HG03066 (cell line): ENCODE measurements at regions not wholly inside any gene's neighbourhood (a gene's known extent, or its start where the extent isn't known, plus 50 kb on each side); places are given as distances from the start of the nearest gene placed in this dataset.
A peak's percentile ranks its signal among the peaks of the same experiment; 100 is the strongest.

Experiments used
- ATAC-seq: cut with Tn5 transposase; IDR thresholded peaks from one replicate; pipeline ENCODE4 v1.9.1; 2021; ENCODE audit warnings: low read depth; ENCODE audit not compliant: unreplicated experiment

DNA sequence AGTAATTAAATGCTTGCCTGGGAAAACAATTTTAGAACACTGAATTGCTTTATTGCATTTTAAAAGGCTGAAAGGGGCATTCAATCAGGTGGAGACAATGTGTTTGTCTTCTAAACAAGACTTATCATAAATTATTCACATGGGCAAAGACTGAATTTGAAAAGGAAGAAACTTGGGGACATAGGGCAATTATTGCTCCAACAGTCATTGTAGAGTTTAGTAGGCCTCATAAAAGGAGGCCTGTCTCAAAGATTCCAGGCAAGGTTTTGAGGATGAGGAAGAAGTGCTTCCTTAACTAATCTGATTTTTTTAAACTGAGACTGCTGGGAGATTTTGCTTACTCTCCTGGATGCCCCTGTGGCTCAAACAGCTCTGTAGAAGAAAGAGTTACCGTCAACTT is 174.4 kb upstream of the RPS6KA3 start:
- ATAC-seq = no peak

GRCh38 chrX:20438871-20439526 is 172.3 kb upstream of the RPS6KA3 start:
- no peak for ATAC-seq

DNA sequence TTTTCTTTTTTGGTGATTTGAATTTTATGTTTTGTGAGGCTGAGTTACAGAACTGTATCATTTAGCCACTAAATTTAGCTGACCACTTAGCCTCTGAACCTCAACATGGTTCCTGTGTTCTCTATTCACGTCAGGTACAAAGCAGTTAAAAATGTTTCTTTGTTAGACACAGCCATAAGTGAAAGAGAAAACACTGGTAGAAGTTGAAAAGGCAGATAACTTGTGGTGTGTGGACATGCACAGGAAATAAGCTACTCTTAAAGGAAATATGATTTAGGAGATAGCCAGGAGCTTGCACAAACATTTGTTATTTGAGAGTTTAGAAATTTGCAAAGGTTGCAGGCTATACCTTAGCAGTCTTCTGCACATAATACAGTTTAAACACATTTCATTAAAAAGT is 171.0 kb upstream of the RPS6KA3 start:
- ATAC-seq = no peak

GRCh38 chrX:20435913-20436312 is 169.2 kb upstream of the RPS6KA3 start:
- ATAC-seq = no peak

DNA sequence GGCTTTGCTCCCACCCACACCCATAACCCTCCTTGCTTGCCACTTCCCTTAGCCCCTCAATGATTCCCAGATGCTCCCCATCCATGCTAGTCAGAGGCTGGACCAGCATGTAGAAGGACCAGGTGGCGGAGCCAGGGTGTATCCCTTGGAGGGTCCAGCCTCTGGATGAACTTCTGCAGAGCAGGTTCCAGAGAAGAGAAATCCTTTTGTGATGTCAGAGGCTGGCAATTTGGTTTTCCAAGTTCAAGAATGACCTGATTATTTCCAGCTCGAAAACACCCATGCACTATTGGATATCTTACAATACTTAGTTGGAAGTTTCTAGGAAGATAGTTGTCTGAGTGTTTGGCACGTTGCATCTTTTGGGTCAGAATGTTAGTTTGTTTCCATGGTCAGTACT is 168.3 kb upstream of the RPS6KA3 start:
- ATAC-seq = no peak

DNA sequence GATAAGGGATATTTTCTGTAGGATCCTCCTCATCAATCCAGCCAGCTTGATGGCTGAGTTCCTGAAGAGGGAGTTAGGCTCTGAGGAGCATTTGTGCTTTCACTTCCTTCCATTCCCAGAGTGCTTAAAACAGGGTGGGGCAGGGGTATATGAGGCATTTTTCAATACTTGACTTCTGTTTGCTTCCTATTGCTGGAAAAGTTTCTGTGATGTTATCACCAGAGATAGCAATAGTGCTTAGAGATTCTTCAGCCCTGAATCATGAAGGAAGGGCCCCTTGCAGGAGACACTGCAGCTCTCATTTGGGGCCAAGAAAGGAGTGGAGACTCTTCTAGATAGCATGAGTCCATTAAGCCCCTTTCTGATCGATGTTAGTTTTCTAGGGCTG is 166.7 kb upstream of the RPS6KA3 start:
- no peak for ATAC-seq

DNA sequence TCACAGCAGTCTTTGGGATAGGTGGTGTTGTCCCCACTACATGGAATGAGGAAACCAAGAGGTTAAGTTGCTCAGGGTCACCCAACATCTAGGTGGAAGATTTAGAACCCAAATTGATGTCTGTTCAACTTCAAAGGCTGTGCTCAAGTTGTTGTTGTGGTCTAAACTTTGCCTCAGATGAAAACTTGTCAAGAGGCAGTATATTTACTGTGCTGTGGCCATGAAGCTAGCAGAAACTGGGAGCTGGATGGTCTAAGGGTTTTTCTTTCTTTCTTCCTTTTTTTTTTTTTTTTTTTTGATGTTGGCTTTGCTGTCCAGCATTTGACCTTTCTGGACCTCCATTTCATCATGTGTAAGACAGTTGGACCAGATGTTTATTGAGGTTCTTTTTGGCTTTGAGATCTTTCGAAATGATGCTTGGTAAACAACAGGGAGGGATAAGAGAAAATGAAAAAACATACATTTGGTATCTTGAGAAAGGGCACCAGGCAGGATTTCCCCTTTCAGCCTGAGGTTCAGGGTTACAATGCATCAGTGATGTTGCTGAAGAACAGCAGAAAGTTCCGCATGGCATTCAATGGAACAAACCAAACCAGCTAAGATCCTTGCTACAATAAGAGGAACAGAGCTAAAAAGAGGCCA is 166.2 kb upstream of the RPS6KA3 start:
- ATAC-seq = peak; percentile 66

GRCh38 chrX:20432048-20432447 is 165.3 kb upstream of the RPS6KA3 start:
- no peak for ATAC-seq

- ATAC-seq = no peak
Measured at GRCh38 chrX:20431486-20431885, 164.8 kb upstream of the RPS6KA3 start.

DNA sequence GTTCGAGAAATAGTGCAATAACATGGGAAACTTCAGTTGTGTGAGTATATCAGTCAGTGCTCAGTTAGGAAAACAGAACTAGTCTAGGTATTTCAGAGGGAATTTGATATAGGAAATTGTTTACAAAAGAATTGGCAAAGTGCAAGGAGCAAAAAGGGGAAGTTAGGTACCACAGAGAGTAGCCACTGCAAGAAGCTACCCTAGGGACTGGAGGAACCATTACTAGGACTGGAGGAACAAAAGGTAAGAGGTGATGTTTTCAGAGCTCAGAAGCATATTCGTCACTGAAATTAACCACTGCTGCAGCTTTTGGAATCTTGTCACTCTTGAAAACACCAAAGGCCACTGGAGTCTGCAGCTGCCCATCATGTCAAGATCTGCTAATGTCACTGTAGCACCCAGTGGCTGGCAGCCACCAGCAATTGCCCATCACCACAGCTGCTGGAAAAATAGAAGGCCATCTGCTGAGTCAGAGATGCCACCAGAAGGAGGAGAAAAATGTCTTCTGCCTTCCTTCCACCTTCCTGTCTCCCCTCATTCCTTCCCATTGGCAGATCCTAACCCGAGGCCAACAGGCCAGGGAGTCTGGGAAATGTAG is 160.6 kb upstream of the RPS6KA3 start:
- no peak for ATAC-seq

- no peak for ATAC-seq
Measured at GRCh38 chrX:20421697-20422096, 155.0 kb upstream of the RPS6KA3 start.

DNA sequence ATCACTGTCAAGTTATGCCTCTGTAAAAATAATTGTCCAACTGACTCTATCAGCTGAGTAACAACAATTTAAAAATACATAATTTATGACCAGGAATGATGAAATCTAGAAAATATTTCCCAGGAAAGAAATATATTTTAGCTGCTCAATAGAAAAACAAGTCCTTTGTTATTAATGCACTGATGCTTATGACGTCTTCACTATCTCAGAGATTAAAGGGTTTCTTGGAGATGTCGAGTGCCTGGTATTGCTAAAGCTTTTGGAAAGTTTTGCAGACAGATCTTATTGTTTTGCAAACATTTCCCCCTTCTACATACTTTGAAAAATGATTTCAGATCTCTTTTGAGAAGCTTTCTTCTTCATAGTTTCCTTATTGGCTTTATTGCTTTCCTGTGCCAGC is 154.6 kb upstream of the RPS6KA3 start:
- ATAC-seq = no peak

GRCh38 chrX:20420058-20420457 is 153.3 kb upstream of the RPS6KA3 start:
- no peak for ATAC-seq

- ATAC-seq = peak; percentile 83
Measured at GRCh38 chrX:20418379-20419150, 151.9 kb upstream of the RPS6KA3 start.

DNA sequence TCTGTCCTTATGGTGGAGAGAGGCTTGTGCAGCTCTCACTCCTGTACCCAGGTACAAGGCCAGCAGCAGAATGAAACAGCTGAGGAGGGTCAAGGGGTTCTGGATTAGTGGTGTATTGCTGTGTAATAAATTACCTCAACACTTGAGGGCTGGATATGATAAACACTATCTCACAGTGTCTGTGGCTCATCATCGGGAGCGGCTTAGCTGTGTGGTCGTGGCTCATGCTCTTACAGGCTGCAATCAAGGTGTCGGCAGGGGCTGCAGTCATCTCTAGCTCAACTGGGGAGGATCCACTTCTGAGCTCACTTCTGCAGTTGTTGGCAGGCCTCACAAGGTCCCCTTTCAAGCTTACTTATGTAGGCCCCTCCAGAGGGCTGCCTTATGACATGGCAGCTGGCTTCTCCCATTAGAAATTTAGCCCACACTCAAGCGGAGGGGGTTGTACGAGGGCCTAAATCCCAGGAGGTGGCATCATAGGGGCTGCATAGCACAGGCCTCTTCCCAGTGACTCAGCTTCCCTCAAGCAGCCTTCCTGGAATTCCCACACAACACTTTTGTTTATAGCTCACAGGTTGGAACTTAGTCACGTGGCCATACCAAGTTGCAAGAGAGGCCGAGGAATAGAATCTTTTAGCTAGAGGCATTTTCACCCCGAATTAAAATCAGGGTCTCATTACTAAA is 148.2 kb upstream of the RPS6KA3 start:
- no peak for ATAC-seq

GRCh38 chrX:20414066-20414465 is 147.4 kb upstream of the RPS6KA3 start:
- no peak for ATAC-seq

DNA sequence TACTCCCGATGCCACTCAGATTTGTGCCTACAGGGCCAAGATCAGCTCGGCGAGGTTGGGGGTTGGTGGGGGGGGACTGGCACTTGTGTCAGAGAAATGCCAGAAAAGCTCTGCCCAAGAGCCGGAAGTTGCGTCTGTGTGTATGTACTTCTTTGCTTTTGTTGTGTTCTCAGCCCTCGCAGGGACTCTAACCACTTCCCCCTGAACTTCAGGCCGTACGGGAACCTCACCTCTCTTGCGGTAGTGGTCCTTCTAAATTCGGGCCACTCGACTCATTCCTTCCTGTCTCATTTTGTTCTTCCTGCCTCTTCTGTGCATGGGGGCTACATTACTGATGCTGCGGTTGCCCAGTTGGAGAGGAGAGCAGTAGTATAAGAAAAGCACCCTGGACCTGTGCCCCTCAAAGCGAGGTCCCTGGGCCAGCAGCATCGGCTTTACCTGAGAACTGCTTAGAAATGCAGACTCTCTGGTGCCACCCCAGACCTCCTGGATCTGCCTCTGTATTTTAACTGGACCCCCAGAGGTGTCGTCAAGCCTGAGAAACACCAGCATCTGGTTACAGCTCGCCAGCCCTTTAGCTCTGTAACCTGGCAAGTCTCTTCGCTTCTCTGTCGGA is 146.3 kb upstream of the RPS6KA3 start:
- ATAC-seq = peak; percentile 66

DNA sequence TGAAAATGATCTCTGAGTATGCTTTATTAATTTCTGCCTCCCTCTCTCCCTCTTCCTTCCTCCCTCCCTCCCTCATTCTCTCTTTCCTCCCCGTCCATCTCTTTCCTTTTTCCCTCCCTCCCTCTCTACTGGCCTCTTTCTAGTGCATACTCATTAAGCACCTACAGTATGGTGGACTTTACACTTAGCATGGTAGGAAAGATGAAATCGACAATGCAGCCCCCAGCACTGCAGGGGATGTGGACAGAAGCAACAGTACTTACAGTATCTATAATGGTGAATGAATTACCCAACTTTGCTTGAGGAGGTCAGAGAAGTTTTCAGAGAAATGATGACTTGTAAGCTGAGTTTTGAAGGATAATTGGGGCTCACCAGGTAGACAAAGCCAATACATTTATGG is 143.8 kb upstream of the RPS6KA3 start:
- ATAC-seq = no peak

DNA sequence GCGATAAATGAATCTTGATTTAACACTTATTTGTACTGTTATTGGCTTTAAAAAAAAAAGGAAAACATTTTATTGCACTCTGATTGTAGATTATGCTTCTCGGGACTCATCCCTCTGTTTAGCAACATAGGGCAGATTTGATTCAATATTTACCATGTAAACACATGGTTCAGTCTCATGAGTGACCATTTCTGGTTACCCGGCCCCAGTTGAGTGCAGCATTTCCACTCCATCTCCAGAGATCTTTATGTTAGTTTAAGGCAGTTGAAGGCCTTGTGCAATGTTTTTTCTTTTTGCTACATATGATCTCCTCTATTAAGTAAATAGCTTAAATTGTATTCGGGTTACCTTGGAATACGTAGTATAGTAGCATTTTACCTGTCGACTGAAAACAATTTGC is 143.3 kb upstream of the RPS6KA3 start:
- no peak for ATAC-seq

DNA sequence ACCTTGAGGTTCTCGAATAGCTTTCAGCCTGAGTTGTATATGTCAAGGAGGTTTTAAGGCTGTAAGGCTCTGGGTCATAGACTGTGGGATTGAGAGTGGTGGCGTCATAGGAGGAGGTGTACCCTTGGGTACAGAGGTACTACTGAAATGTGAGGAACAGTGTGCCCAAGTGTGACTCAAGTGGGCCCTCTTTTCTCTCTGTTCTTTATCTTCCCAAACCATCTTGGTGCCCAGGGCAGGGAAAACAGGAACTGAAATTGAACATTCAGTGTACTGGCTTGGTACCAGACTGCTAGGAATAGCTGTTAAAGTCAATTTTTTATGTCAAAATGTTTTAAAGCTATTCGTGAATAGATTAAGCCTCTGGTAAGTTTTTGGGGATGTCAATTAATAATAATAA is 136.2 kb upstream of the RPS6KA3 start:
- ATAC-seq = no peak
